Muscle of arm (tissue), 1 donor: ENCODE measurements at regions not wholly inside any gene's neighbourhood (a gene's known extent, or its start where the extent isn't known, plus 50 kb on each side); places are given as distances from the start of the nearest gene placed in this dataset.

ENCODE experiments used
- DNase-seq: peaks from one replicate; pipeline ENCODE4 v3.0.0-alpha.2; 2013

DNA sequence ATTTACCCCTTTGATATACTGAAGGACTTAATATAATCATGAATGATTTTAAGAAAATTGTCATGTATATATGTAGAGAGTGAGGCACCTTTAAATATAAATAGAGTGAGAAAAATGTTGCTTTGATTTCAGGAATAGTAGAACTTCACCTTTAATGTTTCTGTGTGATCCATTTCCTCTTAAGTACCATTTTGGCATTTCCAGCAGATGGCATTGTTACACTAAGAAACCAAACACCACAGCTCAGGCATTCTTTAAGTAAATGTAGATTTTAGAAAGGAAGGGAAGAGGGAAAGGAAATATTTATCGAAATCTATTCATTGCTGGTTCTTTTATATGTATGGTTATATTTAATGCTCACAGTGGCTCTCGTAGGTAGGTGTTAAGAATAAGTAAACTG is 556.7 kb upstream of the FBXO33 start:
- DNase-seq, result peak; percentile 42

DNA sequence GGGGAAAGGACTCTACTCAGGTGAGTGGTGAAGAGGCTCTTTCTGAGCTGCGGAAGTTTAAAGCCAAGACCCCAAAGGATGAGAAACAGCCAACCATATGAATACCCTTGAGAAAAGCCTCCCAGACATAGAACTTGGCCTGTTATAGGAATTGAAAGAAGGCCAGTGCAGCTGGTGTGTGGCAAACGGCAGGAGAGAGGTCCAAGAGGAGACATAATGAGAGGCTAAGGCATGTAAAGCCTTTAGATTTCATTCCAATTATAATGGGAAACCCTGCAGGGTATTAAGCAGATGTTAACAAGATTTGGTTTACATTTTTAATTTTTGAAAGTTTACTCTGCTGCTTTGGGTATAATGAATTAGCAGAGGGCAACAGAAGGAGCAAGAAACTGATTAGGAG is 552.1 kb upstream of the FBXO33 start:
- peak; percentile 4 for DNase-seq

GRCh38 chr14:39977198-39977597 is 545.0 kb upstream of the FBXO33 start:
- no peak for DNase-seq

DNA sequence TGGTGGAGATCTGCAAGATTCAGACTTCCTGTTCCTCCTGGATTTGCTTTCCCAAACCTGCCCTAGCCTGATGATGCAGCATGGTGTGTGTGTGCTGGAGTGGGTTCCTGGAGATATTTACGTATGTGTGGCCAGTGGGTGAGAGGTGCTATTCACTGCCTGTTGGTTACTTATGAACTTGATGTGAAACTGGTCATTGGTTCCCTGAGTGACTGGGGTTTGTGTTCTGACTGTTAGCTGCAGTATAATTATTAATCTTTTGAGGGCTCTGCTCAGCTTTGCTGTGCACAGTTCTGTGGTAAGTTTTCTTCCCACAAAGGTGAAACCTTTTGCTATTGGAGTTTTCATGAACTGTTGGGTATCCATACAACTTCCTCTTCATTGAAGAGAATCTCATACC is 541.8 kb upstream of the FBXO33 start:
- DNase-seq, result no peak

GRCh38 chr14:39972704-39973103 is 540.5 kb upstream of the FBXO33 start:
- DNase-seq, result no peak

- no peak for DNase-seq
Observed at GRCh38 chr14:39967885-39968284, 535.7 kb upstream of the FBXO33 start.

DNA sequence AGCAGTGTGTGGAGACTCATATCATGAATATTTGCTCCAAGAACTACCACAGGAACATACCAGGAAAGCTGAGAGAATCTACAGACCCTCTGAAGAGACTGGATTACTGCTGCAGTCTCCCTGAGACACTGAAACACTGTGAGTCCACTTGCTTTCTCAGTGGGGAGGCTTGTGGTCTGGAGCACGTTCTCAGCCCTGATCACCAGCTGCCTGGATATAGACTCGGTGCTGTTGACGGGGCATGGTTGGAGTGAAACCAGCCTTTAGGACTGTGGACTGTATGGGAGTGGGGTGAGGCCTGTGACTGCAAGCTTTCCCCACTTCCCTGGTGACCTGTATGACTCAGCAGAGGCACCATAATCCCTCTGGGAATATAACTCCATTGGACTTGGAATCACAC is 525.8 kb upstream of the FBXO33 start:
- no peak for DNase-seq

DNA sequence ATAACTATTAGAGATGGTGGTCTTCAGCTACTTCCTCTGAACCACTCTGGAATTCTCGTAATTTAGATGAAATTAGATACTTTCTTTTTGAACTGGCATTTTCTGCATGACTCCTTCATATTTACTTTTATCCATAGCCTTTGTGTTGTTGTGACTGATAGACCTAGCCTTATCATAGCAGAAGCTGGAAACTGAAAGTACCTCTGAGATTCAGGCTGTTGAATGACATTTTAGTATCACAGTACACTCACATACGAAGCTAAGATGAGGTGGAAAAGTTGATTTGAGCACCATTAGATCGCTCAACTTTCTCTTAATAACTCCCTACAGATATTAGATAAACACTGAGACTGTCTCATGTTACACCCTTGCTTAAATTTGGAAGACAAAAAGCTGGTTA is 525.1 kb upstream of the FBXO33 start:
- no peak for DNase-seq

- no peak for DNase-seq
Observed at GRCh38 chr14:39956372-39956771, 524.1 kb upstream of the FBXO33 start.

DNA sequence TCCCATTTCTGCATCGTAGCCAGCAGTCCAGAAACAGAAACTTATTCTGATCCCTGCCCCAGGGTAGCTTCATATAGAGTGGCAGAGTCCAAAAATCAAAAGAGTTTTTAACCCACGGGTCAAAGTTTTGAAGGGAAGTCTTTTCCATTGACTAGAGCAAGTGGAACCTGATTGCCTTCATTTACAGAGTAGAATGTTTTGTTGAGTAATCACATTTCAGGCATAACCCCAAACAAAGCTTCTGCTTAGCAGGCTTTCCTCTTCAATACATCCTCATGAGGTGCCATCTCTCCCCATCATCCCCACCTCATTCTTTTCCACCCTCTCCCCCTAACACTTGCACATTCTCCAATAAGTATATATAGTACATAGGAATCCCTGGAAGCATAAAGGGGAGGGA is 516.0 kb upstream of the FBXO33 start:
- no peak for DNase-seq

- DNase-seq, result no peak
Observed at GRCh38 chr14:39946807-39947206, 514.6 kb upstream of the FBXO33 start.

GRCh38 chr14:39939023-39939422 is 506.8 kb upstream of the FBXO33 start:
- DNase-seq, result no peak

GRCh38 chr14:39912192-39913100 is 480.2 kb upstream of the FBXO33 start:
- no peak for DNase-seq

- no peak for DNase-seq
Observed at GRCh38 chr14:39897657-39898056, 465.4 kb upstream of the FBXO33 start.

- no peak for DNase-seq
Observed at GRCh38 chr14:39890026-39890425, 457.8 kb upstream of the FBXO33 start.

DNA sequence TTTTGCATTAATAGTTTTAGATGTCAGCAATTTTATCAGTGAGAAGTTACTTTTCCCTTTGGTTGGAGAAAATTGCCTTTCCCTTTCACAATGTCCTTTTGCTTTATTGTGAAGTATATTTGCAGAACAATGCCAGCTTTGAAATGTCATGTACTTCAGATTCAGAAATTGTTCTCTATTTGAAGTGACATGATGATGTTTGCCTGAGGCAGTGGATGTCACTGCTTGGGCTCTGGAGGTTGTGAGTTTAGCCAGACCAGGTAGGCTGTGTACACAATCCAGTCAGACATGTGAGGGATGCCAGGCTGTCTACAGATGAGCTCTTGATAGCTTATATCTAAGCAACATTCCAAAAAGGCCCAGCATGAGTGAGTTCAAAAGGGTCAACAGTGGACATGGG is 451.9 kb upstream of the FBXO33 start:
- no peak for DNase-seq

DNA sequence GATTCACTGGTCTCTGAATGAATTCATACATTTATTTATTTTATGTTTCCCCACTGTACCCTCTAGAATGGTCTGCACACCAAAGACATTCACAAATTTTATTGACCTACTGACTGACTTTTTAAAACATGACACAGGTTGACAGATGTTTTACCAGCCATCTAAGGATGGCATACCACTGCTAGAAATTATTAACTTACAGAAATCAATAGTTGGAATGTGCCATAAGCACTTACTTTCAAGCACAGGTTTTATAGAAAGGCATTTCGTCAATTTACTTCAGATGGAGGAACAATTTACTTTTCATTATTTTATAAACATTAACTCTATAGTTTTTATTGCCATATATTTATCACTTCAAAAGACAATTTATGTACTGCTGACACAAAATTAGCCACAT is 448.7 kb upstream of the FBXO33 start:
- DNase-seq, result no peak

- no peak for DNase-seq
Observed at GRCh38 chr14:39880106-39880695, 448.0 kb upstream of the FBXO33 start.

- no peak for DNase-seq
Observed at GRCh38 chr14:39877577-39878190, 445.5 kb upstream of the FBXO33 start.

GRCh38 chr14:39876916-39877315 is 444.7 kb upstream of the FBXO33 start:
- no peak for DNase-seq

GRCh38 chr14:39875028-39875427 is 442.8 kb upstream of the FBXO33 start:
- DNase-seq, result no peak

- no peak for DNase-seq
Observed at GRCh38 chr14:39873791-39874190, 441.6 kb upstream of the FBXO33 start.

GRCh38 chr14:39868949-39869348 is 436.7 kb upstream of the FBXO33 start:
- DNase-seq, result no peak
